Neuronal stem cell (in vitro differentiated cells): ENCODE measurements at regions not wholly inside any gene's neighbourhood (a gene's known extent, or its start where the extent isn't known, plus 50 kb on each side); places are given as distances from the start of the nearest gene placed in this dataset.

Experiments used
- DNase-seq: peaks from one replicate; pipeline ENCODE4 v3.0.0-alpha.2; 2013; ENCODE audit warnings: low spot score
- H2AFZ ChIP-seq: one replicate; pipeline ENCODE4 v1.6.1; 2013; ENCODE audit warnings: mild to moderate bottlenecking, low read length, inconsistent platforms
- H2AK5ac ChIP-seq: 2 replicates; pipeline ENCODE4 v1.6.1; 2013; ENCODE audit warnings: low read depth, mild to moderate bottlenecking, inconsistent platforms, low read length, moderate library complexity, mixed read lengths
- H2BK120ac ChIP-seq: 2 replicates; pipeline ENCODE4 v1.6.1; 2013; ENCODE audit warnings: low read depth, mild to moderate bottlenecking, inconsistent platforms, low read length, moderate library complexity, mixed read lengths
- H2BK12ac ChIP-seq: one replicate; pipeline ENCODE4 v1.6.1; 2013; ENCODE audit warnings: low read length, inconsistent platforms
- H2BK15ac ChIP-seq: 2 replicates; pipeline ENCODE4 v1.6.1; 2013; ENCODE audit warnings: mild to moderate bottlenecking, low read length, inconsistent platforms, mixed read lengths
- H2BK5ac ChIP-seq: one replicate; pipeline ENCODE4 v1.6.1; 2013; ENCODE audit warnings: inconsistent platforms, mild to moderate bottlenecking, low read length, moderate library complexity
- H3K14ac ChIP-seq: one replicate; pipeline ENCODE4 v1.6.1; 2013; ENCODE audit warnings: low read length, inconsistent platforms
- H3K18ac ChIP-seq: 2 replicates; pipeline ENCODE4 v1.6.1; 2013; ENCODE audit warnings: low read length, inconsistent platforms
- H3K23ac ChIP-seq: 2 replicates; pipeline ENCODE4 v1.6.1; 2013; ENCODE audit warnings: low read depth, mild to moderate bottlenecking, mixed read lengths, low read length, inconsistent platforms; ENCODE audit not compliant: poor library complexity
- H3K27ac ChIP-seq: replicated peaks from 3 replicates; pipeline ENCODE4 v1.5.1; 2013; ENCODE audit warnings: low read length, inconsistent platforms
- H3K27me3 ChIP-seq, 3 experiments: 2 replicates each; pipeline ENCODE4 v1.6.1; 2013; ENCODE audit warnings: low read length in 3 of 3, mild to moderate bottlenecking in 2 of 3, inconsistent platforms in 1 of 3, low read depth in 1 of 3, mixed read lengths in 1 of 3, moderate library complexity in 1 of 3; ENCODE audit not compliant: control insufficient read depth in 3 of 3, insufficient read depth in 3 of 3
- H3K36me3 ChIP-seq, 2 donors: replicated peaks in 1 of 2; 2 replicates each; pipeline ENCODE4 v1.6.1; 2013; ENCODE audit warnings: low read length in 2 of 2; ENCODE audit not compliant: control insufficient read depth in 2 of 2, insufficient read depth in 2 of 2
- H3K4ac ChIP-seq: 2 replicates; pipeline ENCODE4 v1.6.1; 2013; ENCODE audit warnings: inconsistent platforms, mild to moderate bottlenecking, low read length, moderate library complexity
- H3K4me1 ChIP-seq, 2 donors: 1 replicate in 1 of 2; 2 replicates in 1 of 2; pipeline ENCODE4 v1.6.1; 2013; ENCODE audit warnings: low read length in 2 of 2, low read depth in 1 of 2; ENCODE audit not compliant: control insufficient read depth in 2 of 2, insufficient read depth in 1 of 2
- H3K4me2 ChIP-seq: one replicate; pipeline ENCODE4 v1.6.1; 2013; ENCODE audit warnings: mild to moderate bottlenecking, low read length, inconsistent platforms; ENCODE audit not compliant: insufficient read depth, poor library complexity, severe bottlenecking
- H3K4me3 ChIP-seq, 2 donors: 2 replicates each; pipeline ENCODE4 v1.5.1; 2013; ENCODE audit warnings: low read length in 2 of 2, mild to moderate bottlenecking in 2 of 2, inconsistent platforms in 1 of 2, moderate library complexity in 1 of 2
- H3K79me1 ChIP-seq: one replicate; pipeline ENCODE4 v1.6.1; 2013; ENCODE audit warnings: low read depth, mild to moderate bottlenecking, inconsistent platforms, low read length, moderate library complexity
- H3K9ac ChIP-seq: one replicate; pipeline ENCODE4 v1.6.1; 2013; ENCODE audit warnings: mild to moderate bottlenecking, low read depth, low read length, inconsistent platforms; ENCODE audit not compliant: poor library complexity
- H3K9me3 ChIP-seq, 2 donors: replicated peaks in 1 of 2; 2 replicates each; pipeline versions ENCODE3 to v1.6.1; 2013; ENCODE audit warnings: low read length in 2 of 2, mild to moderate bottlenecking in 2 of 2, inconsistent platforms in 1 of 2, low read depth in 1 of 2, mixed read lengths in 1 of 2, moderate library complexity in 1 of 2; ENCODE audit not compliant: control insufficient read depth in 2 of 2, insufficient read depth in 1 of 2
- H4K8ac ChIP-seq: one replicate; pipeline ENCODE4 v1.6.1; 2013; ENCODE audit warnings: low read depth, mild to moderate bottlenecking, inconsistent platforms, low read length, moderate library complexity
- H4K91ac ChIP-seq: one replicate; pipeline ENCODE4 v1.6.1; 2013; ENCODE audit warnings: low read length, low read depth, mild to moderate bottlenecking, inconsistent platforms; ENCODE audit not compliant: poor library complexity
- WGBS, 2 donors: extraction: QIAGEN DNeasy Blood & Tissue Kit; methylation state at CpG; one replicate each; pipeline ENCODE4 v1.1.7; 2013; ENCODE audit warnings: missing lambda C conversion rate in 2 of 2, mixed read lengths in 1 of 2; ENCODE audit not compliant: insufficient read length in 2 of 2, insufficient replicate concordance in 1 of 2; ENCODE audit errors: extremely low coverage in 2 of 2; 5-methylcytosine and 5-hydroxymethylcytosine counted together

DNA sequence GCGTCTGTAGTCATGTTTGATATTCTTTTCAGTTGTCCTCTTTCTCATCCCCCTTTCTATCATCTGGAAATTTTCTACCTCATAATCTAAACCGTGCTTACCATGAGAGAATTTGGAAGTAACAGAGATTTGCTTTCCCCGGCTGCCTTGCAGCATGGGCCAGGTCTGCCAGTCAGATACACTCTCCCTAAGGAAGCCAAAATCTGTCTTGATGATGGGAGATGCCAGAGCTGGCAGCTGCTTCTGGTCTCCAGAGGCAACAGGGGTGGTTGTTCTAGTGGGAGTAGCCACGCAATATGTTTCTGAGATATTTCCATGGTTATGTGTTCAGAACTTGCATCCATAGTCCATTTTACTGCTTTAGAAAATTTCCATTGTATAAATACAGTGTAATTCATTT, 218.9 kb upstream of the RORA start:
- H3K9ac ChIP-seq: no peak overlapping the region
- WGBS, 2 donors: no CpG with 5 or more reads among the region's 4 CpGs

DNA sequence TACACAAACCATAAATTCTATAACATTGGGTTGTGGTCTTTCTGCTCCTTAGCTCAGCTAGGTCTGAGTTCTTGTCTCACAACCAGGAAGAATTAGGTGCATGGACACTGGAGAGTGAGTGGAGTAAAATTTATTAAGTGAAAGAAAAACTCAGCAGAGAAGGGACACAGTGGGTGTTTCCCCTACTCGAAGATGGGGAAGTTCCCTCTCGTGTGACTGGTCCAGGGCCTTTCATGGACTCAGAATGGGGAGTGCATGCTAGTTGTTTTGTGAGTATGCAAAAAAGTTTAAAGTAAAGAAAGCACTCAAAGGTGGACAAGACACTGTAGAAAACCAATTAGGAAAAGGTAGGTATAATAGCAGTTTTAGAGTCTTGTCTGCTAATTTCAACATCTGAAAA, 215.5 kb upstream of the RORA start:
- Histone ChIP-seq H2BK12ac (no peak overlapping the region), H3K36me3 (no peaks in the 10 kb centered on the region), H3K9ac (no peak overlapping the region), H3K4ac (no peak overlapping the region), H3K27ac (no peak overlapping the region), H2AFZ (no peak overlapping the region), H2BK5ac (no peak overlapping the region), H3K27me3 (no peaks in the 10 kb centered on the region), H3K4me3 (no peak overlapping the region), H4K8ac (no peak overlapping the region), H3K4me1 (no peaks in the 10 kb centered on the region), H3K79me1 (no peaks in the 10 kb centered on the region), H3K9me3 (no peaks in the 10 kb centered on the region), H3K18ac (no peak overlapping the region), H3K14ac (no peak overlapping the region), H3K4me2 (no peak overlapping the region), H2BK15ac (no peak overlapping the region), H2AK5ac (no peak overlapping the region), H2BK120ac (no peak overlapping the region), H3K23ac (no peak overlapping the region), H4K91ac (no peak overlapping the region)
- no peak for DNase-seq
- no CpG with 5 or more reads among the region's 2 CpGs for WGBS, 2 donors

More for the DNA sequence above, 218.9 kb upstream of the RORA start:
- no peak overlapping the region for H4K8ac ChIP-seq
- H3K36me3 ChIP-seq: no peaks in the 10 kb centered on the region
- H4K91ac ChIP-seq: no peak overlapping the region
- H2BK12ac ChIP-seq: no peak overlapping the region
- no peak for DNase-seq
- H2AFZ ChIP-seq: no peak overlapping the region
- no peak overlapping the region for H2AK5ac ChIP-seq
- H3K4me3 ChIP-seq: no peak overlapping the region
- H3K18ac ChIP-seq: no peak overlapping the region
- no peaks in the 10 kb centered on the region for H3K9me3 ChIP-seq
- no peak overlapping the region for H2BK120ac ChIP-seq
- no peak overlapping the region for H3K27ac ChIP-seq
- H3K14ac ChIP-seq: no peak overlapping the region
- no peaks in the 10 kb centered on the region for H3K27me3 ChIP-seq
- no peaks in the 10 kb centered on the region for H3K79me1 ChIP-seq
- H2BK5ac ChIP-seq: no peak overlapping the region
- H2BK15ac ChIP-seq: no peak overlapping the region
- no peak overlapping the region for H3K4me2 ChIP-seq
- no peak overlapping the region for H3K23ac ChIP-seq
- H3K4ac ChIP-seq: no peak overlapping the region
- H3K4me1 ChIP-seq: no peaks in the 10 kb centered on the region

GRCh38 chr15:61442821-61443220, 213.7 kb upstream of the RORA start:
- WGBS, 2 donors: no CpG with 5 or more reads among the region's 1 CpG

DNA sequence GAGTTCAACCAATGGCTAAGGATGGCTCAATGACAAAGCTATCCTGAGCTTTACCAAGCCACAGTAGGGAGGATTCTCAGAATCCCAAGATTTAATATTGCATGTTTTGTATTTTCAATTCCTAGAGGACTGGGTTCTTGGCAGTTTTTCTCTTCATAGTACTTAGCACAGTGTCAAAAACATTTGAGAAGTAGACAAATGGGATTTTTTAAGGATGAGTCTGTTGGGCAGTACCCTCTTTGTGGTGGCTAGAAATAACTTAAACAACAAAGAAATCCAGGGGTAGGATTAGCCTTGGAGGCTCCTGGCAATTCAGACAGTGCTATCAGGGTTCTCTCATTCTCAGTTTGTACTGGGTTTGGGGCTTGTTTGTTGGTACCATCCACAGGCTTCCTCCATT, 212.8 kb upstream of the RORA start:
- no peak for DNase-seq
- Histone ChIP-seq H2AFZ (no peak overlapping the region), H2BK12ac (no peak overlapping the region), H3K4me3 (no peak overlapping the region), H3K4ac (no peak overlapping the region), H3K18ac (no peak overlapping the region), H4K91ac (no peak overlapping the region), H3K4me2 (no peak overlapping the region), H2AK5ac (no peak overlapping the region), H3K27me3 (no peaks in the 10 kb centered on the region), H3K4me1 (no peaks in the 10 kb centered on the region), H3K9me3 (no peaks in the 10 kb centered on the region), H3K79me1 (no peaks in the 10 kb centered on the region), H3K14ac (no peak overlapping the region), H2BK15ac (no peak overlapping the region), H3K9ac (no peak overlapping the region), H4K8ac (no peak overlapping the region), H3K36me3 (no peaks in the 10 kb centered on the region), H2BK5ac (no peak overlapping the region), H3K27ac (no peak overlapping the region), H2BK120ac (no peak overlapping the region), H3K23ac (no peak overlapping the region)

More at GRCh38 chr15:61442821-61443220, 213.7 kb upstream of the RORA start:
- Histone ChIP-seq H3K36me3 (no peaks in the 10 kb centered on the region), H2BK15ac (no peak overlapping the region), H2AK5ac (no peak overlapping the region), H2BK120ac (no peak overlapping the region), H3K14ac (no peak overlapping the region), H2AFZ (no peak overlapping the region), H3K4me1 (no peaks in the 10 kb centered on the region), H2BK12ac (no peak overlapping the region), H4K91ac (no peak overlapping the region), H4K8ac (no peak overlapping the region), H3K27me3 (no peaks in the 10 kb centered on the region), H3K18ac (no peak overlapping the region), H3K9ac (no peak overlapping the region), H3K23ac (no peak overlapping the region), H3K4me3 (no peak overlapping the region), H3K27ac (no peak overlapping the region), H2BK5ac (no peak overlapping the region), H3K9me3 (no peaks in the 10 kb centered on the region), H3K4ac (no peak overlapping the region), H3K4me2 (no peak overlapping the region), H3K79me1 (no peaks in the 10 kb centered on the region)
- no peak for DNase-seq
